ENCODE measurements at regions not wholly inside any gene's neighbourhood (a gene's known extent, or its start where the extent isn't known, plus 50 kb on each side); places are given as distances from the start of the nearest gene placed in this dataset.

DNA sequence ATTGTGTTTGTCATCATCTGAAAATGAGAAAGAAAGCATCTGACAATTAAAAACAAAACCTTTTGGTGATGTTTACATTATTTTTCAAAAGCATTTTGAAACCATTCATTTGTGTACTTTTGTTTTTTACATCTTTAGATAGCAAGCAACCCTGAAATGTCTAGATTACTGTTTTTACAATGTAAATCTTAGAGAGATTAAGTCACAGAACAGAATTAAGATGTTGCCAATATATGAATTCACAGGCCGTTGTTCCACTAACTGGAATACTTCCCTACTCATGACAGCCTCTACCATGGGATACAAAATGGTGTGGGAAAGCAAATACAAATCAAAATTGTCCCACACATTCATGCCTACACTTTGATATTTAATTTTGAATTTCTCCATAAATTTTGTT, 480.0 kb upstream of the ZEB2 start:
- TF ChIP-seq, protein P1, sequence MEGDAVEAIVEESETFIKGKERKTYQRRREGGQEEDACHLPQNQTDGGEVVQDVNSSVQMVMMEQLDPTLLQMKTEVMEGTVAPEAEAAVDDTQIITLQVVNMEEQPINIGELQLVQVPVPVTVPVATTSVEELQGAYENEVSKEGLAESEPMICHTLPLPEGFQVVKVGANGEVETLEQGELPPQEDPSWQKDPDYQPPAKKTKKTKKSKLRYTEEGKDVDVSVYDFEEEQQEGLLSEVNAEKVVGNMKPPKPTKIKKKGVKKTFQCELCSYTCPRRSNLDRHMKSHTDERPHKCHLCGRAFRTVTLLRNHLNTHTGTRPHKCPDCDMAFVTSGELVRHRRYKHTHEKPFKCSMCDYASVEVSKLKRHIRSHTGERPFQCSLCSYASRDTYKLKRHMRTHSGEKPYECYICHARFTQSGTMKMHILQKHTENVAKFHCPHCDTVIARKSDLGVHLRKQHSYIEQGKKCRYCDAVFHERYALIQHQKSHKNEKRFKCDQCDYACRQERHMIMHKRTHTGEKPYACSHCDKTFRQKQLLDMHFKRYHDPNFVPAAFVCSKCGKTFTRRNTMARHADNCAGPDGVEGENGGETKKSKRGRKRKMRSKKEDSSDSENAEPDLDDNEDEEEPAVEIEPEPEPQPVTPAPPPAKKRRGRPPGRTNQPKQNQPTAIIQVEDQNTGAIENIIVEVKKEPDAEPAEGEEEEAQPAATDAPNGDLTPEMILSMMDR (conservative IDR thresholded peaks at IDR 0.05) = no peak

More for the DNA sequence above, 480.0 kb upstream of the ZEB2 start:
- Histone ChIP-seq H3K4ac (ENCODE audit: low read depth, low read length) (no peak overlapping the region), H3K9ac (ENCODE audit: extremely low read depth, insufficient read length, low read length) (no peak overlapping the region), H4K5ac (ENCODE audit: insufficient read length, low read depth, low read length) (no peak overlapping the region), H3K56ac (ENCODE audit: insufficient read length, low read depth, low read length) (no peak overlapping the region), H3K18ac (ENCODE audit: insufficient read length, low read depth, low read length) (no peak overlapping the region), H4K91ac (ENCODE audit: insufficient read length, low read depth, low read length) (no peak overlapping the region), H3K27ac (ENCODE audit: insufficient read length, low read depth, low read length) (no peak overlapping the region), H3K14ac (ENCODE audit: insufficient read depth, low read length) (no peak overlapping the region), H3K79me1 (ENCODE audit: insufficient read depth, low read depth, low read length, poor library complexity, severe bottlenecking) (no peaks in the 10 kb centered on the region), H4K20me1 (ENCODE audit: control insufficient read depth, insufficient read depth, insufficient read length) (no peaks in the 10 kb centered on the region), H3K79me2 (ENCODE audit: insufficient read depth, low read length) (no peaks in the 10 kb centered on the region), H3K4me1 (ENCODE audit: insufficient read depth, low read length) (no peaks in the 10 kb centered on the region), H3K23ac (ENCODE audit: insufficient read length, low read depth, low read length) (no peak overlapping the region), H3K4me2 (ENCODE audit: insufficient read depth, insufficient read length, low read length) (no peak overlapping the region), H2BK15ac (ENCODE audit: low read depth, low read length) (no peak overlapping the region), H4K8ac (replicated peaks; ENCODE audit: insufficient read length, low read depth, low read length) (no peak overlapping the region), H2AK5ac (ENCODE audit: insufficient read length, low read length) (no peak overlapping the region), H3K27me3 (ENCODE audit: insufficient read depth, low read length) (no peaks in the 10 kb centered on the region), H2BK20ac (ENCODE audit: low read depth, low read length, poor library complexity, severe bottlenecking) (no peak overlapping the region), H3K9me3 (ENCODE audit: control insufficient read depth, low read depth, low read length) (no peaks in the 10 kb centered on the region), H2BK12ac (ENCODE audit: insufficient read length, low read depth, low read length) (no peak overlapping the region), H2BK120ac (ENCODE audit: low read depth, low read length, poor library complexity, severe bottlenecking) (no peak overlapping the region), H2AFZ (ENCODE audit: low read length) (no peak overlapping the region), H3T11ph (ENCODE audit: low read length) (no peak overlapping the region), H3K23me2 (ENCODE audit: insufficient read length, low read depth, low read length, poor library complexity, severe bottlenecking) (no peaks in the 10 kb centered on the region), H2BK5ac (ENCODE audit: insufficient read length, low read length) (no peak overlapping the region)
- Mint-ChIP-seq H3K27me3 (ENCODE audit: low read depth) (no peaks in the 10 kb centered on the region), H3K36me3 (ENCODE audit: insufficient read depth in 1 of 3, low read depth in 3 of 3) (no peaks in the 10 kb centered on the region), H3K27ac (peak overlapping the region in 1 of 3 experiments; percentile 34; a peak in 1 of 7 replicates), H3K4me3 (no peak overlapping the region), H3K4me1 (no peaks in the 10 kb centered on the region), H3K9me3 (no peaks in the 10 kb centered on the region)
- no peak for DNase-seq
- WGBS (ENCODE audit: extremely low coverage, insufficient read length, low lambda C conversion rate) = no CpG with 5 or more reads among the region's 1 CpG
